RCC 7860 (cell line): ENCODE measurements at regions not wholly inside any gene's neighbourhood (a gene's known extent, or its start where the extent isn't known, plus 50 kb on each side); places are given as distances from the start of the nearest gene placed in this dataset.

Experiments used
- DNase-seq: peaks from one replicate; pipeline ENCODE4 v3.0.0-alpha.2; 2015; ENCODE audit warnings: low spot score
- FAIRE-seq: peaks from 2 replicates; lab custom pipeline; 2012; peaks lifted over from hg19 to GRCh38; lab: Jason Lieb, UNC

GRCh38 chr11:95364324-95365295 lies 133.6 kb upstream of the SESN3 start:
- peak; percentile 77 for FAIRE-seq
- DNase-seq = peak; percentile 28

GRCh38 chr11:95363708-95364107 lies 132.7 kb upstream of the SESN3 start:
- FAIRE-seq (no peak), DNase-seq (no peak)

GRCh38 chr11:95363164-95363563 lies 132.2 kb upstream of the SESN3 start:
- FAIRE-seq (no peak), DNase-seq (no peak)

GRCh38 chr11:95361180-95361579 lies 130.2 kb upstream of the SESN3 start:
- FAIRE-seq = no peak
- no peak for DNase-seq

- DNase-seq = no peak
- no peak for FAIRE-seq
Measured at GRCh38 chr11:95360377-95361075, 129.5 kb upstream of the SESN3 start.

- no peak for FAIRE-seq
- DNase-seq = no peak
Measured at GRCh38 chr11:95359756-95360155, 128.8 kb upstream of the SESN3 start.

GRCh38 chr11:95359341-95359663 lies 128.3 kb upstream of the SESN3 start:
- FAIRE-seq (no peak), DNase-seq (no peak)

- FAIRE-seq = no peak
- no peak for DNase-seq
Measured at GRCh38 chr11:95358511-95359340, 127.7 kb upstream of the SESN3 start.

- no peak for FAIRE-seq
Measured at GRCh38 chr11:95354304-95354703, 123.3 kb upstream of the SESN3 start.

GRCh38 chr11:95353706-95354105 lies 122.7 kb upstream of the SESN3 start:
- FAIRE-seq (no peak), DNase-seq (no peak)

More at GRCh38 chr11:95354304-95354703, 123.3 kb upstream of the SESN3 start:
- no peak for DNase-seq

- DNase-seq (no peak), FAIRE-seq (no peak)
Measured at GRCh38 chr11:95352733-95353346, 121.8 kb upstream of the SESN3 start.

- no peak for FAIRE-seq
- no peak for DNase-seq
Measured at GRCh38 chr11:95349345-95349942, 118.4 kb upstream of the SESN3 start.

- FAIRE-seq (no peak), DNase-seq (no peak)
Measured at GRCh38 chr11:95346265-95346664, 115.3 kb upstream of the SESN3 start.

GRCh38 chr11:95345651-95346050 lies 114.6 kb upstream of the SESN3 start:
- no peak for FAIRE-seq

GRCh38 chr11:95344932-95345642 lies 114.1 kb upstream of the SESN3 start:
- FAIRE-seq (no peak), DNase-seq (no peak)

More at GRCh38 chr11:95345651-95346050, 114.6 kb upstream of the SESN3 start:
- DNase-seq = no peak

- DNase-seq (no peak), FAIRE-seq (no peak)
Measured at GRCh38 chr11:95341221-95341620, 110.2 kb upstream of the SESN3 start.

GRCh38 chr11:95339086-95339901 lies 108.3 kb upstream of the SESN3 start:
- DNase-seq = no peak
- FAIRE-seq = no peak

- FAIRE-seq = no peak
- no peak for DNase-seq
Measured at GRCh38 chr11:95338430-95338991, 107.5 kb upstream of the SESN3 start.
